Progenitor cell of endocrine pancreas (in vitro differentiated cells): ENCODE measurements at regions not wholly inside any gene's neighbourhood (a gene's known extent, or its start where the extent isn't known, plus 50 kb on each side); places are given as distances from the start of the nearest gene placed in this dataset.
"Not testable (repeated sequence)": the region's sequence is repeated elsewhere in the genome, so short reads cannot be mapped to it uniquely, and the experiment has no call there.

ENCODE experiments used
- DNase-seq: peaks from one replicate; pipeline ENCODE4 v3.0.0; 2021; ENCODE audit warnings: low spot score; ENCODE audit not compliant: unreplicated experiment
- H3K27ac Mint-ChIP-seq: 2 replicates; pipeline ENCODE4 v1.8.0; 2021; ENCODE audit warnings: mild to moderate bottlenecking, moderate library complexity, mixed read lengths
- H3K27me3 Mint-ChIP-seq: 2 replicates; pipeline ENCODE4 v1.8.0; 2021; ENCODE audit warnings: mixed read lengths
- H3K36me3 Mint-ChIP-seq: 2 replicates; pipeline ENCODE4 v1.8.0; 2022; ENCODE audit warnings: mixed read lengths; ENCODE audit not compliant: insufficient read depth
- H3K4me1 Mint-ChIP-seq: 2 replicates; pipeline ENCODE4 v1.8.0; 2021; ENCODE audit warnings: low read depth, mixed read lengths
- H3K4me3 Mint-ChIP-seq: 2 replicates; pipeline ENCODE4 v1.8.0; 2021; ENCODE audit warnings: low read depth, mild to moderate bottlenecking, moderate library complexity, mixed read lengths
- H3K9me3 Mint-ChIP-seq: 2 replicates; pipeline ENCODE4 v1.8.0; 2021; ENCODE audit warnings: low read depth, mixed read lengths
- TF ChIP-seq, protein P1 (sequence below): fragments of 200-600 bp; sonication (generic); IDR thresholded peaks from one replicate; pipeline ENCODE4 v1.5.0; 2021; ENCODE audit warnings: antibody characterized with exemption, mild to moderate bottlenecking; ENCODE audit not compliant: unreplicated experiment

DNA sequence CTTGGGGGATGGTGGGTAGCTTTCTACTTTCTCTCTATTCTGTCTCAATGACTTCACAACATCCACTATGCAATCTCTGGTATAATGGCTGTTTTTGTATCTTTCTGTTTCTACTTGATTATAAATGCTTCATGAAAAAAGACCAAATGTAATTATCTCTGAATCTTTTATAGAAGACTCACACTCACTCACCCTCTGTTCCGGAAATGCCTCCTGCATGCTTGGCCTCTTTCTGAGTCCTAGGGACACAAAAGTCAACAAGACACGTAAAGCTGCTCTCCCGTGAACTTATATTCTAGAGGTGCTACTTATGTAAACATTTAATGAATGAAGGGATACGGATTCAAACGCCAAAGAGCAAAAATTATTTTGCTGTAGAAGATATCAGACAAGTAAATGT, 502.2 kb upstream of the SOX11 start:
- TF ChIP-seq, protein P1, sequence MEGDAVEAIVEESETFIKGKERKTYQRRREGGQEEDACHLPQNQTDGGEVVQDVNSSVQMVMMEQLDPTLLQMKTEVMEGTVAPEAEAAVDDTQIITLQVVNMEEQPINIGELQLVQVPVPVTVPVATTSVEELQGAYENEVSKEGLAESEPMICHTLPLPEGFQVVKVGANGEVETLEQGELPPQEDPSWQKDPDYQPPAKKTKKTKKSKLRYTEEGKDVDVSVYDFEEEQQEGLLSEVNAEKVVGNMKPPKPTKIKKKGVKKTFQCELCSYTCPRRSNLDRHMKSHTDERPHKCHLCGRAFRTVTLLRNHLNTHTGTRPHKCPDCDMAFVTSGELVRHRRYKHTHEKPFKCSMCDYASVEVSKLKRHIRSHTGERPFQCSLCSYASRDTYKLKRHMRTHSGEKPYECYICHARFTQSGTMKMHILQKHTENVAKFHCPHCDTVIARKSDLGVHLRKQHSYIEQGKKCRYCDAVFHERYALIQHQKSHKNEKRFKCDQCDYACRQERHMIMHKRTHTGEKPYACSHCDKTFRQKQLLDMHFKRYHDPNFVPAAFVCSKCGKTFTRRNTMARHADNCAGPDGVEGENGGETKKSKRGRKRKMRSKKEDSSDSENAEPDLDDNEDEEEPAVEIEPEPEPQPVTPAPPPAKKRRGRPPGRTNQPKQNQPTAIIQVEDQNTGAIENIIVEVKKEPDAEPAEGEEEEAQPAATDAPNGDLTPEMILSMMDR: no peak
- Mint-ChIP-seq H3K36me3 (peaks cover 2% of the 10 kb centered on the region), H3K4me3 (peak overlapping the region; percentile 6), H3K9me3 (peaks cover 14% of the 10 kb centered on the region), H3K4me1 (peaks cover 8% of the 10 kb centered on the region), H3K27me3 (no peaks in the 10 kb centered on the region), H3K27ac (no peak overlapping the region)
- no peak for DNase-seq

DNA sequence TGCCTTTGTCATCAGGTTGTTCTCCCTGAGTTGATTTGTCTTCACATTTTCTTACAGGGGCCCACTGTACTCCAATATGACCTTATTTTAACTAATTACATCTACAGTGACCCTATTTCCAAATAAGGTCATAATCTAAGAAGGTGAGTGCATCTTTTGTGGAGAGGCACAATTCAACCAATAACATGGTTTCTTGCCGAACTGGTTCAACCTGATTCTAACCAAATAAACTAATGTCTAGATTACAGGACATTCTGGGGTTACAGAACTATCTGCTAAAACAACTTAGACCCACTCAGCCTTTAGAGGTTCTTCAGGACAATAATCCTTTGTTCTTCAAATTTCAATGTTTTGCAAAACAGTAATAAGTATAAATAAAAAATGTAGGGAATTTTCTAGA, 496.5 kb upstream of the SOX11 start:
- TF ChIP-seq, protein P1: no peak
- Mint-ChIP-seq H3K4me1 (no peaks in the 10 kb centered on the region), H3K9me3 (peaks cover 7% of the 10 kb centered on the region), H3K27ac (no peak overlapping the region), H3K27me3 (no peaks in the 10 kb centered on the region), H3K4me3 (no peak overlapping the region), H3K36me3 (peaks cover 3% of the 10 kb centered on the region)
- DNase-seq: no peak

DNA sequence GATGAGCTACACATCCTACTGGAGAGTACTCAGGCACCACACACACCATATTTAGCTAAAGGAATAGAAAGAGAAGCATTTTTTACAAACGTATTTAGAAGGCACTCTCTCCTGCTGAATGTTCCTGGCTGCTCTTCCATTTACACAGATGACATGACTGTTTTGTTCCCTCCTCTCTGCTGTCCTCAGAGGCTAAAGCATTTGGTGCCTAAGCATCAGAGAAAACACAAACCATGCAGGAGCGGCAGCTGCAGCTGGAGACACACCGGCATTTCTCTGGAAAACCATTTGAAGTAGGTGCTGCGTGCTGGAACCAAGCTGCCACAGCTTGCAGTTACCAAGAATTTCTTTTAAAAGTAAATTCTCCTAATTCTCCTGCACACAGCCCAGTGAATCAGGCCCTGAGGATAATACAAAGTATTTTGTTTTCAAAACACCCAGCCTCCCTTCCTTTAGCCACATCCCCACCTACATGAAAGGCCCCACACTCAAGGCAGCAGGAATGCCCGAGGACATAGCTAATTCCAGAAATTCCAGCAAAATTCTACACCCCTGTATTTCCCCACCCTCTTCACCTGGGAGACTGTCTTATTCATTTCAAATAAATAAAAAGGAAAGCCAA, 488.9 kb upstream of the SOX11 start:
- no peak for DNase-seq
- Mint-ChIP-seq H3K36me3 (peaks cover 1% of the 10 kb centered on the region), H3K4me1 (no peaks in the 10 kb centered on the region), H3K27ac (no peak overlapping the region), H3K27me3 (no peaks in the 10 kb centered on the region), H3K9me3 (peaks cover 2% of the 10 kb centered on the region), H3K4me3 (no peak overlapping the region)
- TF ChIP-seq, protein P1: no peak

DNA sequence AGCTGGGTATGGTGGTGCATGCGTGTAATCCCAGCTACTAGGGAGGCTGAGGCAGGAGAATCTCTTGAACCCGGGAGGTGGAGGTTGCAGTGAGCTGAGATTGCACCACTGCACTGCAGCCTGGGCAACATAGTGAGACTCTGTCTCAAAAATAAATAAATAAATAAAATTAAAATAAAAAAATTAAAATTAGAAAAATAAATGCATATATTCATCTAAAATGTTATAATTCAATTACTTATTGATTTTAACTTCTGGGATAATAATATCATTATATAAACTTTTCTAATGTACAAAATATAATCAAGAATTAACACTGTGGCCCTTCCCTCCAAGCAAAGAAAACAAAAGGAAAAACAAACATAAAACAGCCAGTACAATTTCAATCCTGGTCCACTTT, 485.4 kb upstream of the SOX11 start:
- H3K4me1 Mint-ChIP-seq, DNase-seq, H3K27me3 Mint-ChIP-seq, H3K4me3 Mint-ChIP-seq, H3K9me3 Mint-ChIP-seq, H3K36me3 Mint-ChIP-seq, H3K27ac Mint-ChIP-seq: not testable (repeated sequence)

DNA sequence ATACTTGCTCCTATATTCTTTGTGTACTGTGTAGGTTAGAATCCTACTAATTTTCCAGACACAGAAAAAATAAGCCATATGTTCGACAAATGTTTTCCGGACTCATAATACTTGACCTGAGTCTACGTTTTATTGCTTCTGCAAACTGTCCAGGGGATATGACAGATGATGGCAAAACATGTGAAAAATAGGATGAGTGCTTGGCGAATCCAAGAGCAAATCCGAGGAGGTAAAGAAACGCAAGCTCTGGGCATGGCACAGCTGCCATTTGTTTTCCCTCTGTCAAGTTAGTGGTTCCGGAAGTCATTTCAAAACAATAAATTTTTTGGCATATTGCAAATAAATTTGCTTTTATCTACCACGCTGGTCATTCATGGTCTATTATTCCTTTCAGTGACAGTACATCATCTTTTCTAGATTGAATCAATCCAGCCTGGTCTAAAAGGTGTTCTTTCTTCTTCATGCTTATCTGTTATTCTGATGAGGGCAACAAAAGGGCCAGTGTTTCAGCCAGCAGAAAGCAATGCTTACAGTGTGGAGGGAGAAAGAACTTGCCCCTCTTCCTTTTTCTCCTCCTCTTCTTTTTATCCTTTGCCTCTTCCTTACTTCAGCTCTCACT, 476.1 kb upstream of the SOX11 start:
- Mint-ChIP-seq H3K9me3 (no peaks in the 10 kb centered on the region), H3K27me3 (no peaks in the 10 kb centered on the region)
- TF ChIP-seq, protein P1: no peak

More for the DNA sequence above, 476.1 kb upstream of the SOX11 start:
- no peak for DNase-seq
- H3K36me3 Mint-ChIP-seq: no peaks in the 10 kb centered on the region
- H3K4me3 Mint-ChIP-seq: no peak overlapping the region
- no peak overlapping the region for H3K27ac Mint-ChIP-seq
- H3K4me1 Mint-ChIP-seq: peaks cover 2% of the 10 kb centered on the region
